GM12872 (cell line): ENCODE measurements at regions not wholly inside any gene's neighbourhood (a gene's known extent, or its start where the extent isn't known, plus 50 kb on each side); places are given as distances from the start of the nearest gene placed in this dataset.

Experiments
- CTCF ChIP-seq: IDR thresholded peaks from 3 replicates; pipeline ENCODE4 v1.5.1; 2011; ENCODE audit warnings: low read depth, mild to moderate bottlenecking, low read length, moderate library complexity; ENCODE audit not compliant: insufficient read depth

DNA sequence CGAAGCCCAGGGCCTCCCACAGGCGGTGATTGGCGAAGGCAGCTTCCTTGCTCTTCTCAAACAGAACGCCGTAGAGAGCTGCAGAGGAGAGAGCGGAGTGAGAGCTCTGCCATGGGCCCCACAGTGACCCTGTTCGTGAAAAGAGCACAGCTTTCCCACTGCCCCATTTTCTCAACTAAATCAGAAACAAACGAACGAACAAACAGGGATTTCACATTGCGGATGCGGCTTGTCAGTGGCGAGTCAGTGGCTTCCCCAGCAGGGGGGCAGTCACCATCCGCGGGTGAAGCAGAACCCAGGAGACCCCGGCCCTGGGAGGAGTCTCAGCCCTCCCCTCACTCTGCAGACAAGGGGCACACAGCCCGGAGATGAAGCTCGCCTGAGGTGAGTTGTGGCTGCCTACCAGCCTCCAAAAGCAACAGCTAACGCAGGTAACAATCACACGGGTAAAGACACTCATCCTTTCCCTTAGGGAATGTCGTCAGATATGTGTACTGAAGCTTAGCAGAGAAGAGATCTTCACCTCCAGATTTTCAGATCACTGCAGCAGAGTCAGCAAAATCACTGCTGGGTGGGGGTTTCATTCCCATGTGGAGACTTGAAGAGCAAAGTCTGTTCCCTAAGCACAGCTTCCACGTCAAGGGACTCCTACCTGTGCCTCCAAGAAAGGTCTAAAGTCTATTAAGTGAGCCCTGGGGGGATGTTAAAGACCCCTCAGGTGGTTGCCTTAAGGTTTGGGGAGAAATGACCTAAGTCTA lies 51.2 kb upstream of the GPR31 start:
- no peak for TF ChIP-seq CTCF

DNA sequence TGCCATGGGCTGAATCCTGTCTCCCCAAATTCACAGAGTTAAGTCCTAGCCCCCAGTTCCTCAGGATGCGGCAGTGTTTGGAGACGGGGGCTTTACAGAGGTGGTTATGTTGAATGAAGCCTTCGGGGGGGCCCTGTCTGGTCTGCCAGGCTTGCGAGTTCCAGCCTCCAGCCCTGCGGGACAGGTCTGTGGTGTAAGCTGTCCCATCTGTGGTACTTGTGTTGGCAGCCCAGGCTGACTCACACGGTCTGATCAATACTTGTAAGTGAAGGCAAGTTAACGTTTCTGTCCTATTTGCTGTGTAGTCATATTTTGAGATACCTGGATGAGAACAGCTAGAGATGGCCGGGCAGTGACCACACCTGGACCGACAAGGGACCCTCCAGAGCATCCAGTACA lies 51.8 kb upstream of the GPR31 start:
- no peak for TF ChIP-seq CTCF

DNA sequence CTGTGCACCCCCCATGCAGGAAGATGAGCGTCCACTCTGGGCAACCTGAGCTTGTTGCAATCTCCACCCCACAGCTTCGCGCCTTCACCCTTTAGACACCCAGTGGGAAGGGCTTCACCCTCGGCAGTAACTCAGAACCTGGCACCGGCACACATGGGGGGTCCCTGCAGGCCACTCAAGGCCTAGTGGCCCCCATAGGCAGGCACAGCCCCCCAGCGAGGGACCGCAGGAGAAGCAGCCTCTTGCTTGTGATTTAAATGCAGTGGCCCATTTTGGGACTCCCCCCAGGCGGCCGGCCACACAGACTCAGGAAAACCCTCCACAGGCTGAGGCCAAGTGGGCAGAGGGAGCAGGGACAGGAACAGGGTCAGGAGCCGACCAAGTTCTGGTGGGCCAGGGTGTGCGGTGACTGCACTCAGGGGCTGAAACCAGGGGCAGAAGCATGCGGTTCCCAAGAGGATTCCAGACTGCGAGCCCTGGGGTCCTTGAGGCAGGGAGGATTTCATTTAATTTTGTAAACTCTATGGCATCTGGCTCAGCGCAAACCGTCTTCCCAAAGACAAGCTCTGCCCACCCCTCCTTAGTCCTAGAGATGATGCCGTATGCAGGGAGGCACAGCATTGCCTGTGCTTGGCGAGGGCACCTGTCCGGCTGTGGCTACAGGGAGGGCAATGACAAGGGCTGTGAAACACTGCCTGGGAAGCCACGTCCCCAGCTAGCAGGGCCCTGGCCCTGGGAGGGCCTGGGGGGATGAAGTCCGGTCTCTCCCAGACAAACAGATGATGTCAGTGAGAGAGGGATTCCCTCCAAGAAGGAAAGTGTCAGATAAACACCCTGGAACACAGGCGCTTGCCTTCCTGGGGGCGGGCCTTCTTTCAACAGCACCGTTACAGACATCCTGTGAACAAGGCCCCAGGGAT lies 52.9 kb upstream of the GPR31 start:
- TF ChIP-seq CTCF = no peak

GRCh38 chr6:167211295-167211648 lies 53.5 kb upstream of the GPR31 start:
- no peak for TF ChIP-seq CTCF

DNA sequence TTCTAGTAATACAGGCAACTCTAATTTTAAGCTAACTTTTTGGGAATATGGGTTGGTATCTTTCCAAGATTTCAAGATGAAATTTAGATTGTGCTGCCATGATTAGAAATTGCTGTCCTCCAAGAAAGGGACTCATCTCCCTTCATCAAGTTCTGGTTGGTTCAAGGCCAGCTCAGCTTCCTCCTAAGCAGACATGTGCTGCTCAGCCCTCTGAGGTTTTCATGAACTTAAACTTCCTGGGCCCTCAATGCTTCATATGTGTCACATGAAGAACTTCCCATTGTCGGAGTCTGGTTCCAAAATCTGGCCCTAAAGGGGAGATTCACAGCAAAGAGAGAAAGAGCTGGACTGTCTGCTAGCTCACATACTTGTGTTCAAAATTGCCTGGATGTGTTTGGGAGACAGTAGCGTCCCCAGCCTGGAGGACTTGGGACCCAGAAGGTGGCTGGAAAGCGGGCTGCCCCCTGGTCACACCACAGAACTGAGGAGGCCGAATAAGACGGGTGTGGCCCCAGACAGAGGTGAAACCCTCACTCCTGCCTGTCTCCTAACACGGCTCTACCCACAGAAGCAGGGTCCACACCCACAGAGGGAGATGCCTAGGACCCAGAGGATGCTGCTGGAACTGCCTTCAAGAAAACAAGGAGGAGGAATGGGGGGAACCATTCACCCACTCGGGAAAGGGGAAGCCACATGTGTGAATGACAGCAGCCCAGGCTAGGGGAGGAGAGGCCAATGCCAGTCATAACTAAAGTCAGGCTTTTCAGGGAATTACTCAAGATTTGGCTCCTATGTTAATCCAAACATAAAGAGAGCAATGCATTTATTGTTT lies 54.3 kb upstream of the GPR31 start:
- no peak for TF ChIP-seq CTCF

DNA sequence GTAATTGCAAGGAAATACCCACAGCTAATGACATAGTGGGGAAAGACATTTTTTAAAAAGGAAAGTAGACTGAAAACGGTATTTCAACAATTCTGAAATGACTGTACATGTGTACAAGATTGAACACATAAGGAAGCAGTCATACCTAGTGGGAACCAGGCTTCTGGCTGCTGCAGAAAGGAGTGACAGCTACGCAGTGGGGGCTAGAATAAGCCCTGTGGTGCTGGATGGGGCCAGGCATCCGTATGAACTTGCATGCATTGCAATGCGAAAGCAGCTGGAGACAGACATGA lies 54.9 kb upstream of the GPR31 start:
- no peak for TF ChIP-seq CTCF

GRCh38 chr6:167214206-167214605 lies 56.4 kb upstream of the GPR31 start:
- no peak for TF ChIP-seq CTCF
